ENCODE measurements at regions not wholly inside any gene's neighbourhood (a gene's known extent, or its start where the extent isn't known, plus 50 kb on each side); places are given as distances from the start of the nearest gene placed in this dataset.

GRCh38 chr9:87425202-87425601, 72.5 kb upstream of the DAPK1 start:
- TF ChIP-seq EZH2phosphoT487 (IDR thresholded peaks at IDR 0.05; ENCODE audit: borderline replicate concordance, low read depth, low read length): no peak
- TF ChIP-seq CTCF (conservative IDR thresholded peaks at IDR 0.05; ENCODE audit: low read length): no peak

Measured in OCI-LY7 (cell line).